ENCODE measurements at regions not wholly inside any gene's neighbourhood (a gene's known extent, or its start where the extent isn't known, plus 50 kb on each side); places are given as distances from the start of the nearest gene placed in this dataset.

GRCh38 chr6:81253821-81254220 lies 498.7 kb downstream of the TENT5A start:
- TF ChIP-seq, protein P1, sequence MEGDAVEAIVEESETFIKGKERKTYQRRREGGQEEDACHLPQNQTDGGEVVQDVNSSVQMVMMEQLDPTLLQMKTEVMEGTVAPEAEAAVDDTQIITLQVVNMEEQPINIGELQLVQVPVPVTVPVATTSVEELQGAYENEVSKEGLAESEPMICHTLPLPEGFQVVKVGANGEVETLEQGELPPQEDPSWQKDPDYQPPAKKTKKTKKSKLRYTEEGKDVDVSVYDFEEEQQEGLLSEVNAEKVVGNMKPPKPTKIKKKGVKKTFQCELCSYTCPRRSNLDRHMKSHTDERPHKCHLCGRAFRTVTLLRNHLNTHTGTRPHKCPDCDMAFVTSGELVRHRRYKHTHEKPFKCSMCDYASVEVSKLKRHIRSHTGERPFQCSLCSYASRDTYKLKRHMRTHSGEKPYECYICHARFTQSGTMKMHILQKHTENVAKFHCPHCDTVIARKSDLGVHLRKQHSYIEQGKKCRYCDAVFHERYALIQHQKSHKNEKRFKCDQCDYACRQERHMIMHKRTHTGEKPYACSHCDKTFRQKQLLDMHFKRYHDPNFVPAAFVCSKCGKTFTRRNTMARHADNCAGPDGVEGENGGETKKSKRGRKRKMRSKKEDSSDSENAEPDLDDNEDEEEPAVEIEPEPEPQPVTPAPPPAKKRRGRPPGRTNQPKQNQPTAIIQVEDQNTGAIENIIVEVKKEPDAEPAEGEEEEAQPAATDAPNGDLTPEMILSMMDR (IDR thresholded peaks at IDR 0.05): no peak
- Histone ChIP-seq H3K36me3 (replicated peaks in 1 of 2; ENCODE audit: control insufficient read depth in 1 of 2, insufficient read depth in 2 of 2, low read length in 2 of 2) (no peaks in the 10 kb centered on the region), H3K4me1 (ENCODE audit: control insufficient read depth in 1 of 2, insufficient read depth in 2 of 2, low read length in 2 of 2) (no peaks in the 10 kb centered on the region), H3K9ac (ENCODE audit: insufficient read depth, low read length, poor library complexity, severe bottlenecking) (no peak overlapping the region), H4K20me1 (ENCODE audit: insufficient read depth, low read length) (no peaks in the 10 kb centered on the region), H3K27me3 (ENCODE audit: control insufficient read depth in 2 of 2, insufficient read depth in 2 of 2, low read length in 2 of 2) (no peaks in the 10 kb centered on the region), H3K79me2 (ENCODE audit: insufficient read depth, low read length) (no peaks in the 10 kb centered on the region), H2AFZ (ENCODE audit: insufficient read depth, low read depth, low read length, poor library complexity, severe bottlenecking) (no peak overlapping the region), H3K4me2 (replicated peaks; ENCODE audit: extremely low read depth, low read length, poor library complexity, severe bottlenecking) (no peak overlapping the region), H3K27ac (ENCODE audit: low read depth in 1 of 2, low read length in 2 of 2) (no peak overlapping the region), H3K4me3 (replicated peaks in 1 of 3; ENCODE audit: low read depth in 2 of 3, low read length in 3 of 3) (no peak overlapping the region), H3K9me3 (replicated peaks in 1 of 2; ENCODE audit: control insufficient read depth in 1 of 2, insufficient read depth in 1 of 2, low read length in 2 of 2) (peaks cover 0 to 4% of the 10 kb centered on the region in 2 donors)
- intact Hi-C loops (cut with micrococcal nuclease): no loop called here
- H3K4me1 Mint-ChIP-seq: no peaks in the 10 kb centered on the region
- no peak for DNase-seq
- H3K27me3 Mint-ChIP-seq (ENCODE audit: low read depth in 3 of 3): no peaks in the 10 kb centered on the region
- no peaks in the 10 kb centered on the region for H3K36me3 Mint-ChIP-seq
- H3K27ac Mint-ChIP-seq: no peak overlapping the region
- H3K9me3 Mint-ChIP-seq: peaks cover 1 to 17% (median 9%) of the 10 kb centered on the region in 7 donors
- no peak overlapping the region for H3K4me3 Mint-ChIP-seq

DNA sequence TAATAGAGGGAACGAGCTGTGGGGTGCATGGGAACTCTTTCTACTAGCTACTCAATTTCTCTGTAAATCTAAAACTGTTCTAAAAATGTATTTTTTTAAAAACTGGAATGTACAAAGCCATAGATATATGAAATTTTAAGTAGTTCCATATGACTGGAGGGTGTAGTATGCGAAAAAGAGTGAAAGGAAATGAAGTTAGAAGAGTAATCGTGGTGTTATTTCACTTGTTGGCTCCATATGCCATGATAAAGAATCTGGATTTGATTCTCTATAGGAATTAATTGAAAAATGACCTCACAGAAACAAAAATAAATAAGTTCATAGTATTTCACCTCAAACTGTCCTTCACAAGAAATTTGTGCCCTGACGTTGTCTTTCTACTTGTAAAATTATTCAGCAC lies 500.2 kb downstream of the TENT5A start:
- no peak overlapping the region for H3K27ac Mint-ChIP-seq
- Histone ChIP-seq H3K36me3 (replicated peaks in 1 of 2; ENCODE audit: control insufficient read depth in 1 of 2, insufficient read depth in 2 of 2, low read length in 2 of 2) (no peaks in the 10 kb centered on the region), H3K27me3 (ENCODE audit: control insufficient read depth in 2 of 2, insufficient read depth in 2 of 2, low read length in 2 of 2) (no peaks in the 10 kb centered on the region), H3K4me1 (ENCODE audit: control insufficient read depth in 1 of 2, insufficient read depth in 2 of 2, low read length in 2 of 2) (no peaks in the 10 kb centered on the region), H3K79me2 (ENCODE audit: insufficient read depth, low read length) (no peaks in the 10 kb centered on the region), H3K4me3 (replicated peaks in 1 of 3; ENCODE audit: low read depth in 2 of 3, low read length in 3 of 3) (no peak overlapping the region), H3K27ac (ENCODE audit: low read depth in 1 of 2, low read length in 2 of 2) (no peak overlapping the region), H2AFZ (ENCODE audit: insufficient read depth, low read depth, low read length, poor library complexity, severe bottlenecking) (no peak overlapping the region), H4K20me1 (ENCODE audit: insufficient read depth, low read length) (no peaks in the 10 kb centered on the region), H3K9me3 (replicated peaks in 1 of 2; ENCODE audit: control insufficient read depth in 1 of 2, insufficient read depth in 1 of 2, low read length in 2 of 2) (peaks cover 0 to 4% of the 10 kb centered on the region in 2 donors), H3K9ac (ENCODE audit: insufficient read depth, low read length, poor library complexity, severe bottlenecking) (no peak overlapping the region), H3K4me2 (replicated peaks; ENCODE audit: extremely low read depth, low read length, poor library complexity, severe bottlenecking) (no peak overlapping the region)
- H3K9me3 Mint-ChIP-seq: peaks cover 1 to 16% (median 7%) of the 10 kb centered on the region in 7 donors
- H3K36me3 Mint-ChIP-seq: no peaks in the 10 kb centered on the region
- H3K4me3 Mint-ChIP-seq: no peak overlapping the region
- H3K4me1 Mint-ChIP-seq: no peaks in the 10 kb centered on the region
- no peak for DNase-seq
- TF ChIP-seq, protein P1 (IDR thresholded peaks at IDR 0.05): no peak
- H3K27me3 Mint-ChIP-seq (ENCODE audit: low read depth in 3 of 3): no peaks in the 10 kb centered on the region
- intact Hi-C loops (cut with micrococcal nuclease): no loop called here
- WGBS (ENCODE audit: insufficient coverage): no CpG with 5 or more reads among the region's 4 CpGs

Data from CD14-positive monocyte (primary cell).